Right lobe of liver (tissue), 6 donors: ENCODE measurements at regions not wholly inside any gene's neighbourhood (a gene's known extent, or its start where the extent isn't known, plus 50 kb on each side); places are given as distances from the start of the nearest gene placed in this dataset.

Source experiments
- ATAC-seq, 4 donors: fragments of 200-7000 bp; cut with Tn5 transposase; one replicate each; pipeline ENCODE4 v1.9.1; 2020; ENCODE audit warnings: mild to moderate bottlenecking in 4 of 4, moderate library complexity in 4 of 4
- DNase-seq, 3 donors: peaks; one replicate each; pipeline ENCODE4 v3.0.0-alpha.2; 2020
- H3K27ac ChIP-seq, 3 donors: fragments of 200-600 bp; one replicate each; pipeline ENCODE4 v1.8.0; 2022
- H3K27me3 ChIP-seq, 2 donors: fragments of 200-600 bp; one replicate each; pipeline ENCODE4 v1.8.0; 2022
- H3K36me3 ChIP-seq, 4 donors: fragments of 200-600 bp; sonication (generic) in 1 of 4; one replicate each; pipeline versions ENCODE4 v1.5.1 to v1.8.0; 2017 to 2022; ENCODE audit warnings: control low read depth in 1 of 4
- H3K4me1 ChIP-seq, 4 donors: fragments of 200-600 bp; sonication (generic) in 1 of 4; one replicate each; pipeline versions ENCODE4 v1.5.1 to v1.8.0; 2017 to 2022; ENCODE audit warnings: control low read depth in 1 of 4
- H3K4me3 ChIP-seq, 3 donors: fragments of 200-600 bp; one replicate each; pipeline ENCODE4 v1.8.0; 2022
- H3K9me3 ChIP-seq, 4 donors: fragments of 200-600 bp; sonication (generic) in 1 of 4; one replicate each; pipeline versions ENCODE4 v1.5.1 to v1.8.0; 2017 to 2022; ENCODE audit warnings: control low read depth in 1 of 4
- CTCF ChIP-seq, 4 donors: fragments of 200-600 bp in 3 of 4; fragments of 450-650 bp in 1 of 4; IDR thresholded peaks; one replicate each; pipeline versions ENCODE4 v1.5.1 to v1.8.0; 2016 to 2022; ENCODE audit warnings: antibody characterized with exemption in 4 of 4, mild to moderate bottlenecking in 2 of 4
- POLR2A ChIP-seq: fragments of 450-650 bp; IDR thresholded peaks from one replicate; pipeline ENCODE4 v1.6.1; 2017; ENCODE audit warnings: antibody characterized with exemption, mild to moderate bottlenecking
- WGBS: methylation state at CpG from one replicate; pipeline ENCODE4 v1.1.6; 2018; ENCODE audit warnings: low coverage, low lambda C conversion rate; ENCODE audit not compliant: insufficient coverage; ENCODE audit errors: missing lambda C conversion rate; 5-methylcytosine and 5-hydroxymethylcytosine counted together
- intact Hi-C, 2 donors: fragments of 100-400 bp; cut with DNase I; formaldehyde crosslinking; loops; one replicate each; pipeline versions ENCODE4 v1.11.2 to v1.14.1; 2022
- donor health status: DM: no; HTN: yes; CAD: no.
- donor health status: DM: no; HTN: no; CAD: no.
- donor health status: DM: no; HTN: no; CAD: no.
- donor health status: DM: no; HTN: yes; CAD: no.
- donor health status: DM: no; HTN: yes; CAD: no.

GRCh38 chr9:22773501-22774220 lies 327.0 kb downstream of the DMRTA1 start:
- TF ChIP-seq CTCF (IDR thresholded peaks at IDR 0.05) (no peak), POLR2A (no peak)
- no peaks in the 10 kb centered on the region for H3K36me3 ChIP-seq
- ATAC-seq (no peak), DNase-seq (no peak)
- no peak overlapping the region for H3K4me3 ChIP-seq
- intact Hi-C loops = no loop called here
- H3K27me3 ChIP-seq = no peaks in the 10 kb centered on the region
- WGBS = 88% methylated on average over 3 of the region's 3 CpGs
- H3K4me1 ChIP-seq = no peaks in the 10 kb centered on the region
- H3K27ac ChIP-seq = no peak overlapping the region
- H3K9me3 ChIP-seq = no peaks in the 10 kb centered on the region

- WGBS = 65% methylated on average over 2 of the region's 9 CpGs
- Histone ChIP-seq H3K27ac (no peak overlapping the region), H3K4me1 (no peaks in the 10 kb centered on the region), H3K27me3 (no peaks in the 10 kb centered on the region), H3K36me3 (no peaks in the 10 kb centered on the region), H3K4me3 (no peak overlapping the region), H3K9me3 (no peaks in the 10 kb centered on the region)
- ATAC-seq (no peak), DNase-seq (no peak)
- intact Hi-C loops = no loop called here
- no peak for TF ChIP-seq CTCF (IDR thresholded peaks at IDR 0.05)
- no peak for TF ChIP-seq POLR2A
These were observed 343.7 kb downstream of the DMRTA1 start for GRCh38 chr9:22790329-22790728.

- no peak for DNase-seq
- TF ChIP-seq POLR2A (no peak), CTCF (IDR thresholded peaks at IDR 0.05) (no peak)
- Histone ChIP-seq H3K27me3 (no peaks in the 10 kb centered on the region), H3K36me3 (no peaks in the 10 kb centered on the region), H3K9me3 (peaks cover 0 to 3% (median 0%) of the 10 kb centered on the region in 4 donors), H3K4me1 (no peaks in the 10 kb centered on the region), H3K27ac (no peak overlapping the region), H3K4me3 (no peak overlapping the region)
- WGBS = 40% methylated on average over 1 of the region's 1 CpG
- no peak for ATAC-seq
- intact Hi-C loops = no loop called here
These were observed 362.3 kb downstream of the DMRTA1 start for GRCh38 chr9:22808876-22809275.

- Histone ChIP-seq H3K4me1 (no peaks in the 10 kb centered on the region), H3K4me3 (no peak overlapping the region), H3K27me3 (no peaks in the 10 kb centered on the region), H3K36me3 (no peaks in the 10 kb centered on the region), H3K27ac (no peak overlapping the region), H3K9me3 (no peaks in the 10 kb centered on the region)
- 90% methylated on average over 2 of the region's 2 CpGs for WGBS
- intact Hi-C loops = no loop called here
- DNase-seq (no peak), ATAC-seq (no peak)
- no peak for TF ChIP-seq POLR2A
- TF ChIP-seq CTCF (IDR thresholded peaks at IDR 0.05) = no peak
These were observed 362.7 kb downstream of the DMRTA1 start for GRCh38 chr9:22809371-22809770.
